Testis (tissue), 2 donors: ENCODE measurements at regions not wholly inside any gene's neighbourhood (a gene's known extent, or its start where the extent isn't known, plus 50 kb on each side); places are given as distances from the start of the nearest gene placed in this dataset.

ENCODE experiments used
- POLR2A ChIP-seq: fragments of 450-650 bp; IDR thresholded peaks from one replicate; pipeline ENCODE4 v1.6.1; 2017; ENCODE audit warnings: antibody characterized with exemption, mild to moderate bottlenecking, moderate library complexity
- TF ChIP-seq, protein P1 (sequence below), 3 experiments: fragments of 450-650 bp in 2 of 3; fragments of 200-600 bp in 1 of 3; sonication (generic) in 1 of 3; IDR thresholded peaks; one replicate each; pipeline ENCODE4 v1.5.1; 2016 to 2019; ENCODE audit warnings: antibody characterized with exemption in 3 of 3, mild to moderate bottlenecking in 2 of 3, moderate library complexity in 1 of 3

DNA sequence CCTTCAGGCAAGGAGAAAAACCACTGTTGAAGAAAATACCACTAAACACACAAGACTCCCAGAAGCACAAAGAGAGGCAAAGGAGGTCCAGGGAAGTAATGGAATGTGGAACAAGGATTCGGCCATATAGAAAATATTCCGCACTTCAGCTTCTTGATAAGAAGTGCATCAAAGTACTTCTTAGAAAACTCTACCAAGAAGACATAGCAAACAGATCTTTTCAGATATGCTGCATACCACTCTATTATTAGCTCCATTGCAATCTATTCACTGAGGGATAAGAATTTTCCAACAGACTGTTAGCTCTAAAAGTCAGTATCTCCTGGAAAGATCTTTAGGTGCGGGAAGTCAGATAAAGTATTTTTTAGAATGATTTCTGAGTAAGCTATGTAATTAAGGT, 231.8 kb downstream of the WDR11 start:
- no peak for TF ChIP-seq POLR2A
- TF ChIP-seq, protein P1, sequence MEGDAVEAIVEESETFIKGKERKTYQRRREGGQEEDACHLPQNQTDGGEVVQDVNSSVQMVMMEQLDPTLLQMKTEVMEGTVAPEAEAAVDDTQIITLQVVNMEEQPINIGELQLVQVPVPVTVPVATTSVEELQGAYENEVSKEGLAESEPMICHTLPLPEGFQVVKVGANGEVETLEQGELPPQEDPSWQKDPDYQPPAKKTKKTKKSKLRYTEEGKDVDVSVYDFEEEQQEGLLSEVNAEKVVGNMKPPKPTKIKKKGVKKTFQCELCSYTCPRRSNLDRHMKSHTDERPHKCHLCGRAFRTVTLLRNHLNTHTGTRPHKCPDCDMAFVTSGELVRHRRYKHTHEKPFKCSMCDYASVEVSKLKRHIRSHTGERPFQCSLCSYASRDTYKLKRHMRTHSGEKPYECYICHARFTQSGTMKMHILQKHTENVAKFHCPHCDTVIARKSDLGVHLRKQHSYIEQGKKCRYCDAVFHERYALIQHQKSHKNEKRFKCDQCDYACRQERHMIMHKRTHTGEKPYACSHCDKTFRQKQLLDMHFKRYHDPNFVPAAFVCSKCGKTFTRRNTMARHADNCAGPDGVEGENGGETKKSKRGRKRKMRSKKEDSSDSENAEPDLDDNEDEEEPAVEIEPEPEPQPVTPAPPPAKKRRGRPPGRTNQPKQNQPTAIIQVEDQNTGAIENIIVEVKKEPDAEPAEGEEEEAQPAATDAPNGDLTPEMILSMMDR (IDR thresholded peaks at IDR 0.05) = no peak
